GM19023 (cell line): ENCODE measurements at regions not wholly inside any gene's neighbourhood (a gene's known extent, or its start where the extent isn't known, plus 50 kb on each side); places are given as distances from the start of the nearest gene placed in this dataset.
"Not testable (repeated sequence)": the region's sequence is repeated elsewhere in the genome, so short reads cannot be mapped to it uniquely, and the experiment has no call there.

ENCODE experiments used
- ATAC-seq: cut with Tn5 transposase; IDR thresholded peaks from one replicate; pipeline ENCODE4 v1.9.1; 2021; ENCODE audit warnings: mild to moderate bottlenecking, moderate library complexity; ENCODE audit not compliant: unreplicated experiment

DNA sequence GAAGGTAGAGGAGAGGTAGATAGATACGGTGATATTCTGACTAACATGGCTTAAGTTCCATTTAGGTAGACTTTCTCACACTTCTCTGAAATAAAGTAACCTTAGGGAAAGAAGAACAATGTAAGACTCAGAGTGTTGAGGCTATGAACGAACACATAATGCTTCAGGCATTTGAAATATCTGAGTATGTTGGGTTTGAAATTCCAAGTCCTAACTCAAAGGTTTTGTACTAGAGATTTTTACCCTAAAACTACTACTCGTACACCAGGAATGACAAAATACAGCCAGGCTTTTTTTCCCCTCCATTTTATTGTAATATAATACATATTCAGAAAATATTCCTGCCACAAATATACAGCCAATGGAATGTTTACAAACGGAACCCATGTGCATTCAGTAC lies 592.6 kb downstream of the ETS1 start:
- ATAC-seq, result no peak

DNA sequence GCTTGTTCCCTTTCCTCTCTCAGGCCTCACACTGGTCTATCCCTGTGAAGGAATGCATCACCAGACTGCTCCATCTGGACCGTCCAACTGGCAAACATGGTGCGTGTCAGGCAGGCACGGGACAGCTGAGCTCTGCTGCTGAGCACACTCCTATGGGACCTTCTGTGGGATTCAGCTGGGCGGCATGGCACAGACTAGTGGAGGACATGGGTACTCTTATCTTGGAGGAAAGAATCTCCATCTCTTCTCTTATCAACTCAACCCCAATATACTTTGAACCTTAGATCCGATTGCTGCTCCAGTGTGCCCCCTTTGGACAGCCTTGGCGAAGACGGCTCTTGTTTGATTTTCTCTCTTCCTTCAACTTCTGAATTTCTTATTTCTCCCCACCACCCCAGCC lies 593.6 kb downstream of the ETS1 start:
- ATAC-seq, result no peak

DNA sequence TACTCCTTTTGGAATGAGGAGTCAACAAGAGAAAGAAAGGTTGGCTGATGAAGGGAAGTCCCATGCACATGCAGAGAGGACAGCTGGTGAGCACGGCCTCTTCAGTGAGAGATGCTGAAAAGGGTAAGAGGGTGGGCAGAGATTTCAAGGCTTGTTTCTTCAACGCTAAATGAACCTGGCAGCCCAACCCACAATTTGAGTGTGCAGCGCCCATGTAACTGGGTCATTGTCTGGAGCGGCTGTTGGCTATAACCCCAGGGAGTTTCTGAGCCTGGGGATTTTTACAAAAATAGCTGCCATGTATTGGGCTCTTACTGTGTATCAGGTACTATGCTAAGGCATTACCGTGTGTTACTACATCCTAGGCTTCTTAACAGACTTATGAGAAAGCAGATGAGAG lies 594.1 kb downstream of the ETS1 start:
- ATAC-seq, result no peak

DNA sequence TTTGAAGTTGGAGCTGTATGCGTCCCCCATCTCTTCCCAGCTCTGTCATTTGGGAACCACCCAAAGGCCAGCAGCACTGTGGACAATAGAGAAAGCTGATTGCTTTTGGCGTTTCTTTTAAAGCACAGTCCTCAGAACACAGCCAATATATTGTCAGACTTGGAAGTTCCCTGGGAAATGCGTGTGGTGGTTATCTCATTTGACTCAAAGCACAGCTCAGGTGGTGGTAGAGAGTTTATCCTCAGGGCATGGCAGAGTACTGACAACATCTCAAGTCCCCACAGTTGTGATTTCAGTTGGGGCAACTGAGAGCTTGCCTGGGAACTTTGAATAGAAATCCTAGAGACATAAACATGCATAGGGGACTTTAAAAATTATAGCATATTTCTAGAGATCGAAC lies 601.3 kb downstream of the ETS1 start:
- no peak for ATAC-seq

DNA sequence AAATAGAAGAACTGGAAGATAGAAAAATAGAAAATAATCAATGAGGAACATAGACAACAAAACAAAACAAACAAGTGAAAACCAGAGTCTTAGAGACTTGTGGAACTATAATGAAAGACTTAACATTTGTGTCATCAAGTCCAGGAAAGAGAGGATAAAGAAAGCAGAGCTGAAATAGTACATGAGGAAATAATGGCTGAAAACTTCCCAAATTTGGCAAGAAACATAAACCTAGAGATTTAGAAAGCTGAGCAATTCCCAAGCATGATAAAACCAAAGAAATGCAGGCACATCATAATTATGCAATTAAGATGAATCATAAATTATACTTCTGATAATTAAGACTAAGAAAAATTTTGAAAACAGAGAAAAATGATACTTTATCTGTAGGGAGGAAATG lies 614.5 kb downstream of the ETS1 start:
- ATAC-seq, result no peak

DNA sequence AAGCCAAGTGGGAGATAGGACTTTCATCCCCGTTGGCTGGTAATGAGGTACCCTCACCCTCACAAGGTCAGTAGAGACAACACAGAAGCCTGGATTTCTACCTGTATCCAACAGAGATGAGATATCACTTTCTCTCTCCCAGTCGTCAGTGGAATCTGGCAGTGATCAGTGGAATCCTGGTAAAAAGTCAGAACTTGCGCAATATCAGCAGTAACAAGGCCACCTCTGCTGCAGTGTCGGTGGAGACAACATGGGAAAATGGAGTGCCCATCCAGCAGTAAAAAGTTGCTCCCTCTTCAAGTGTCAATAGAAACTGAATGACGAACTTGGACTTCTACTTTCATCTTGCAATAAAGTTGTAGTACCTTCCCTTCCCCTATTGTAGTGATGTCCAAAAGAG lies 615.9 kb downstream of the ETS1 start:
- no peak for ATAC-seq

DNA sequence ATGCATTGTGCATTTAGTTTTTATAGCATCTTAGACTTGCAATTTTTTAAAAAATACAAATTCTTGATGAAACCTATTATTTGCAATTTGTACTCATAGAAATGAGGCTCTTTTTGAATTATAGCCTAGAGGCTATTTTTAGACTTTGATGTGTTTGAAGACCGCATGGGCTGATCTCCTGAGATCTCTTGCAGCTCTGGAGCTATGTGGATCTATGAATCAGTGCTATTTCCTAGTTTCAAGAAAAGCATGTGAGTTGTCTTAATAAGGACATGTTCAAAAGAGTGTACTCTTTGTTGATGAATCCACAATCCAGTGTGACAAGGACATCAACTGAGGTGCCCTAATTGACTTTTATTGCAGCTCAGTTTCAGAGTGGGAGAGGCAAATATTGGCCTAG lies 620.5 kb downstream of the ETS1 start:
- ATAC-seq, result no peak

DNA sequence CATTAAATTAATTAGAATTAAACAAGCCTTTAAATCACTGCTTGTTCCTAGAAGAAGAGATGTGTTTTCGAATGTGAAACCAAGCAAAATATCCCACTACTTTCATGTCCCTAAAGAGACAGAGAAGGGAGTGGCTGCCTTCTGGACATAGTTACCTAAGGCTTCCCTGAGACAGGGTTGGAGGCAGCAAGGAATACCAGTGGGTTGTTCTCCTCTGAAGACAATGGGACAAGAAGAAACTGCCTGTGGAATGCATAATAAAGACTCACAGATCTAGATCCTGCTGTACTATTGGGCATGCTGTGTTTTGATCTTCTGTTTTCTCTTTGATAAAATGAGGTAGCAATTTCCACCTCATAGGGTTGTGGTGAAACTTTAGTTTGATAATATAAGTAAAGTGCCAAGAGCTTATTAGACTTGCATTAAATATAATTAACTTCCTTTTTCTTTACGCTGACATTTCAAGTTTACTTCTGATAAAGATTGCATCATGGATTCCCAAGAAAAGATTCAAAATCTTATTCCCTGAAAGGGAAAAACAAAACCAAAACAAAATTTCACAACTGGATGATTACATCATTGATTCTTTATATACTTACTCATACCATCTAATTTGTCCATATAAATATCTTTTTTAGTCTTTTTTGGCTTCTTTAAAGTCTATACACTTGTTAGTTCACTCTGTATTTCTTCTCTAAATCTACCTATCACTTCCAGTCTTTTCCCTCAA lies 621.3 kb downstream of the ETS1 start:
- no peak for ATAC-seq

DNA sequence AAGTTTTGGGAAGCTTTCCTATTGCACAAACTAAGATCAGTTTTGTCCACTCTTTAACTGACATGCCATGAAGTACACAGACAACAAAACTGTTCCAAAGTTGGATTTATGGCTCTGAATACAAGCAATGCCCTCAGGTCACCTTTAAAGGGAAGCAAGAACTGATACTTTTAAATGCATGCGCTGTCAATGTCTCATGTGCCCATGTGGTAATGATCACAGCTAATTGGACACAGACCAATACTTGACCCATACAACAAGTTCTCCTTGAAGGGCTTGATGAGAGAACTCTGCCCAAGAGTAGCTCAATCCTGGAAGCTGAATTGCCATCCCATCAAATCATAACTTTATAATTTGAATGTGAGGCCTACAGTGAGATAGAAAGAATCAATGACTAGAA lies 624.9 kb downstream of the ETS1 start:
- ATAC-seq, result no peak

DNA sequence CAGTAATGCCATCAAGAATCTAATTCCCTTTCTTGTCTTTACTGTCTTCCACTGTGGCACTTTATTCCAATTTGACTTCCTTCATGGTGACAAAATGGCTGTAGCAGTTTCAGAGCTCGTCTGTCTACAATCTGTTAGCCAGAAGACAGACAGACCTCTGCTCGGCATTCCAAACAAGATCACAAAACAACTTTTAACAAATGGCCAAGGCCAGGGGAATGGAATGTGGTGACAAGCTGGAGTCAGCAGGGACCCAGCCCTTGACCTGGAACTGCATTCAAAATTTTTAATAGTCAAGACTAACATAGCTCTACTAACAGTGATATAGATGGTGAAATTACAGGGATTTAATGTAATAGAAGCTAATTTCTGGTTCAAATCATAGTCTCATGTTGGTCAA lies 637.2 kb downstream of the ETS1 start:
- ATAC-seq, result no peak

DNA sequence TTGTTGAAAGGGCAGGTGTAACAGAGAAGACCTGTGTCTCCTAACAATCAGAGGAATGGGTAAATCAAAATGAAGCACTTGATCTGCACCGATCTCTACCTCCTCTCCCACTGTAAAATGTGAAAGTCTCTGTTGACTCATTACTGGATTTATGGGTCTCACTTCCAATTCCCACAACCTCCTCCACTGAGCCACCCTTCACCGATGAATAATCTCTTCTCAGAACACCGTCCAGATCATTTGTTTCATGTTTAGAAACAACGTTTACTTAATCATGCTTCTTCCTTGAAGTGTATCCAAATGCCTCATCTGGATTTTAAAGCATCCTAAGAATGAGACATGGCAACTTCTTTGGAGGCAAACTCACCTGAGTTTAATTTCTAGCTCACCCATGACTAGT lies 643.6 kb downstream of the ETS1 start:
- ATAC-seq, result no peak

DNA sequence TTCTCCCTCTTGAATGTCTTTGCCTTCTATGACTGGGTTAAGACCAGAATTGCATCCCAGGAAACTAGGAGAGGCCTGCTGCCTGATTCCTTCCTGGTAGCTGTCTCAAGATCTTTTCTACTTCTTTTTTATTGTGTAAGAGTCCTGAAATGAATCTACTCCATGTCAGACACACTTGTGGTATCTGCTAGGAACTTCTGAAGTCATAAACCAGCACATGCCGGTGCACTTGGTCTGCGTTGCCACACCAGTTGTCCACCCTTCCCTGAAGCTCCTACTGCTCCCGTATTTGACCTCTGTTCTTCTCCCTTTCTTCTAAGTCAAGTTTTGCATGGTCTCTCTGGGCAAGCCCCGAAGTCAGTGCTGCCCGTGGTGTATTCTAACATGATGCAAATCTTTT lies 644.2 kb downstream of the ETS1 start:
- ATAC-seq, result no peak

DNA sequence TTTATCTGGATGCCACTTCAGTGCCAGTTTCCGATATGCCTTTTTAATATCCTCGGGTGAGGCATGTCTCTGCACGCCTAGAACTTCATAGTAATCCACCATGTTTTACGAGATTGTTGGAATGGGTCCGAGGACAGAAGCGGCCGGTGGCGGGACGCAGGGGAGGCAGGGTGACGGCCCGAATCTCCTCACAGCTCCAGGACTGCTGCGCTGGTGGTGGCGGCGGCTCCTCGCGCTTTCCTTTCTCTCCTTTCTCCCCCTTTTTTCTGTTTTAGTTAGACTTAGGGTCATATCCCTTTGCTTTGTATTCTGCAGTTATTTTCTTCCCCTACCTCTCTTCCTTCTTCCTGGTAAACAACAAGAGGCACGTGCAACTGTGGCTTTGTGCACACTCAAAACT lies 645.8 kb downstream of the ETS1 start:
- not testable (repeated sequence) for ATAC-seq

DNA sequence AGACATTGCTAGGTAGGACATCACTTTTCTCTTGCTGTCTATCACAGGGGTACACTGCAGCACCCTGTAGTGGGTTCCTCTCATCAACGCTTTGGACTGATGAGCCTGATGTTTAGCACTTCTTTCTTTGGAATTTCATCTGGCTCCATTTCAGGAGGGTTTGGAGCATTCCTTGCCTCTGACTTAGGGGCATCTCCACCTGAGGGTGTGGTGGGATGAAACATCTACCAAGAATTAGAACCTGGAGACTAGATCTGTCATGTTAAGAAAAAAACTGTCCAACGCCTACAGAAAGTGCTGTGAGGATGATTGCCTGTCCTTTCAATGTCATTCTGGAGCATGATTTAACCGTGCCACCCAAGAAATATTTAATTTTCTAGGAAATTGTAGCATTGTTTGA lies 648.4 kb downstream of the ETS1 start:
- no peak for ATAC-seq

DNA sequence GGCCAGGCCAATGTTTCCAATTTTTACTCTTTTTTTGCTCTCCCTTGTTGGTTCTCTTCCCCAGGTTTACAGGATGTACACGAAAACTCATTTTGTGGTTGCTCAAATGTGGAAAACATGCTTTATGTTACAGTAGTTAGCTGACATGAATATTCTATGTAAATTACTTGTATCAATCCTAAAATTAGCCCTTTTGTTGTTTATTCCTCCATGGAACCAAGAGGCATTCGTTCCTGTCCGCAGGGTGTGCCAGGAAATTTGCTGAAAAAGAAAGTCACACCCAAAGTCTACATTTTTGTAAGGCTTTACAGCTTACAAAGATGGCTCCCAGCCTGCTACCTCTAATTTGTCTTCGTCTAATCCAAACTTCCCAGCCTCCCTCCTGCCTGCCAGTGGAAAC lies 652.3 kb downstream of the ETS1 start:
- ATAC-seq, result no peak

DNA sequence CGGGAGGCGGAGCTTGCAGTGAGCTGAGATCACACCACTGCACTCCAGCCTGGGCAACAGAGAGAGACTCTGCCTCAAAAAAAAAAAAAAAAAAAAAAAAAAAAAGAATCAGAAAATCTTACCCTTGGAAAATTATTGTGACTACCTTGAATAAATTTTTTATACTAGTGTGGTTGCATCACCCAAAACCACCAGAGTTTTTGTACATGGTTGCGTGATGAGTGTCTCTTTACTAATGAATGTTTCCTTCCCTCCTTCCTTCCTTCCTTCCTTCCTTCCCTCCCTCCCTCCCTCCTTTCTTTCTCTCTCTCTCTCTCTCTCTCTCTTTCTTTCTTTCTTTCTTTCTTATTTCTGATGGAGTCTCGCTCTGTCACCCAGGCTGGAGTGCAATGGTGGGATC lies 653.4 kb downstream of the ETS1 start:
- not testable (repeated sequence) for ATAC-seq

DNA sequence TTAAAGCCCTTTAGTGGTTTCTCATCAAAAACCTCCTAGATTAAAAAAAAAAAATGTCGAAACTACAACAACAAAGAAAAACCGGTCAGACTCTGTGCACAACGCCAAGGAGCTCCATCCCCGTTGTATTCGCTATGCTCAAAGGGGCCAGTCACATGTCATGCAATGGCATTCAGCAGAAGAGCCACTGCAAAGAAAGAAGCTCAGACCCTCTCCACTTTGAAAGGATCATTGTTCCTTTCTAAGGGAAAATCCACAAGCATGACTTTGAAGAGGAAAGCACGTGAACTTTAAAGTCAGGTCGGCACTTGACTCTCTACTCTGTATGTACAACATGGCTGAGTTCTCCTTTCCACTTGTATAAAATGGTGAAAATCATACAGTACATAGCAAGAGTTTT lies 655.6 kb downstream of the ETS1 start:
- ATAC-seq, result no peak

DNA sequence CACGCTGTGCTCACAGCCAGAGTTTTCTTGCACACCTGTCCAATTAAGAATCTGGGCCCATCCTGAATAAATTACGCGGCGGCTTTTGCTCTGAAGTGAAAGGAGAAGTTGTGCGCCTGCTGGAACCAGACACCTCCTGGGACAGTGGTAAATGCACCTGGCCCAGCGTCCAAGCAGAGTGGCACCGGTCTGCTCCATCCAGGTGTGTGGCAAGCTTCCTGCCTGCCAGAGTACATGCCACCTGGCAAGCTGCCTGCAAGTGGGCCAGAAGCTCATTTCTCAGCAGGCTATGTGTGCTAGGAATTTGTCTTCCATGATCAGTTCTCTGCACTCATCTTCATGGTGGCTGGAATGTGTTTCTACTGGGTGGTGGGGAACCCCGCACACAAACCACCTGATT lies 660.6 kb downstream of the ETS1 start:
- ATAC-seq, result no peak

DNA sequence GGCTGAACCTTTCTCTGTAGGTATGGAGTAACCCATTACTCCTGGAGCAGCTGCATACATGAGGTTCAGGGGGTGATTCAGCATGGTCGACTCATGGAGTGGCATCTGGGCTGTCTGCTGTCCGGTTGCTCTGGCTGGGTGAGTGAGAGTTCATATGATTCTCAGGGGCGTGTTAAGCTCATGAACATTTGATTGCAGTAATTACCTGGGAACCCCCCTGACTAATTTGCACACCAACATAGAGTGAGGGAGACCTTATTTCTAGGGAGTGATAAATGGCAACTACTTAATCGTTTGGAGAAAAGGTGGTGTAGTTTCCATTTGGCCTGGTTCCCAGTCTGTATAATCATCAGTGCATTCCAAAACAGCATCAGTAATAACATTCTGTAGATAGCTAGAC lies 661.9 kb downstream of the ETS1 start:
- ATAC-seq, result no peak

DNA sequence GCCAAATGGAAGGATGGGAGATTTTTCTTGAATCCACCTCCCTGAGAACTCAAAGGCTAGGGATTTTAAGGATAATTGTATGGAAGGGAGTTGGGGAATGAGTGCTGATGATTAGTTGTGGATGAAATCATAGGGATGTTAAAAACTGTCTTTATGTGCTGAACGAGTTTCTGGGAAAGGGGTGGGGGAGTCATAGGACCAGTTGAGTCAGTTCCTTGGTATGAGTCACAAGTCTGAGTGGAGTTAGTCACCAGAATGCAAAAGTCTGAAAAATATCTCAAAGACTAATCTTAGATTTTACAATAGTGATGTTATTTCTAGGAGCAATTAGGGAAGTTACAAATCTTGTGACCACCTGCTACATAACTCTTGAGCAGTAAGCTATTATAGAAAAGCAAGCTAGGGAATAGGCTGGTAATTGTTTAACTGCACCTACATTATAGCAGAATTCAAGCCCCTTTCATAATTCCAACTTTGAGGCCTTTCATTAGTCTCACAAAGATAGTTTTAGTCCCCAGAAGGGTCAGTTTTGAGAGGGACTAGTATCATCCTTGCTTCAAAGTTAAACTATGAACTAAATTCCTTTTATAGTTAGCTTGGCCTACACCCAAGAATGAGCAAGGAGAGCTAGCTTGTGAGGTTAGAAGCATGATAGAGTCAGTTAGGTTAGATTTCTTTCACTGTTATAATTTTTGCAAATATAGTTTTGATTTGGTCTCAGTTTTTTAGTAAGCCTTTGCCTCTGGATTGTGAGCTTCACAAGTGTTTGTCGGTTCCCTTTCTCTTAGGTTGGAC lies 668.0 kb downstream of the ETS1 start:
- ATAC-seq, result no peak

DNA sequence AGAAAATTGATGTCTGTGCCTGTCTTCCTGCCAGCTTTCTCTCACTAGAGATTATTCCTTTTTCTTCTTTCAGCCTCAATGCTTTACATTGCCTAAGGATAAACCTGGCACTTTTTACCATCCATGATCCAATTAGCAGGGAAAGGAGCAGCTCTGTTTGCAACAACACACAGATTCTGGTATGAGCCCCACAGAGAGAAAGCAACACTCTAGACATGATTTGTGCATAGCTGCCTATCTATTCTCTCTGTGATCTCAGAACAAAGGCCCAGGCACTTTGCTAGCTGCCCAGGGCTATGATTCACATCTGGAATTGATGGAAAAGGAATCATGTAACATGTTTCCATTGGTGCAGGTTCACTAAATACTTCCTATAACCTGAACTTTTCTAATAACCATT lies 685.0 kb downstream of the ETS1 start:
- no peak for ATAC-seq
